KBM-7 (cell line): ENCODE measurements at regions not wholly inside any gene's neighbourhood (a gene's known extent, or its start where the extent isn't known, plus 50 kb on each side); places are given as distances from the start of the nearest gene placed in this dataset.
"Not testable (repeated sequence)": the region's sequence is repeated elsewhere in the genome, so short reads cannot be mapped to it uniquely, and the experiment has no call there.

Source experiments
- DNase-seq: peaks from one replicate; pipeline ENCODE4 v3.0.0-alpha.2; 2015
- in situ Hi-C: fragments of 300-500 bp; cut with MboI; formaldehyde crosslinking; loops from 2 replicates; pipeline ENCODE4 v1.14.3; 2020; ENCODE audit warnings: low sequenced_read_pairs, low pct_unique_long_range_greater_than_20kb, mixed read lengths

GRCh38 chr2:59282374-59283057, 1041.4 kb upstream of the FANCL start:
- no peak for DNase-seq
- in situ Hi-C loops, result no loop called here

GRCh38 chr2:59277671-59278070, 1036.5 kb upstream of the FANCL start:
- DNase-seq, result no peak

GRCh38 chr2:59276917-59277316, 1035.8 kb upstream of the FANCL start:
- in situ Hi-C loops, result no loop called here
- no peak for DNase-seq

More at GRCh38 chr2:59277671-59278070, 1036.5 kb upstream of the FANCL start:
- in situ Hi-C loops, result no loop called here

GRCh38 chr2:59276033-59276432, 1034.9 kb upstream of the FANCL start:
- in situ Hi-C loops, result no loop called here
- peak; percentile 11 for DNase-seq

- in situ Hi-C loops, result no loop called here
- no peak for DNase-seq
These were observed 1025.3 kb upstream of the FANCL start for GRCh38 chr2:59266453-59266852.

- in situ Hi-C loops, result no loop called here
- DNase-seq, result no peak
These were observed 1018.8 kb upstream of the FANCL start for GRCh38 chr2:59259913-59260312.

- DNase-seq, result no peak
These were observed 1015.2 kb upstream of the FANCL start for GRCh38 chr2:59256290-59256689.

DNA sequence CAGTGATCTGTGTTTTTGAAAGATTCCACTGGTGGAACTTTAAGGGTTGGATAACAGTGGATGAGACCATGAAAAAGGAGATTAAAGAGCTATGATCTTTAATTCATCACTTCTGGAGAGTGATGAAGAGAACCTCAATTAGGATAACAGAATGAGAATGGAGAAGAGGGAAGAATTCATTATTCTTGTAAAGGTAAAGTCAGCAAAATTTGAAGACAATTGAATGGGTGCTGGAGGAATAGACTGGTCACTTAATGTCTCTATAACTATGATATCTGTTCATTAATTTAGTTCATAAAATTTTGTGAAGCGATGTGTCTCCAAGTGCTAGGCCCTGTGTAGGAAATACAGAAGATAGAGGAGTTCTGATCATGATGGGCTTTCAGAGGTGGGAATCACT, 1013.2 kb upstream of the FANCL start:
- in situ Hi-C loops, result no loop called here
- no peak for DNase-seq

More at GRCh38 chr2:59256290-59256689, 1015.2 kb upstream of the FANCL start:
- in situ Hi-C loops, result no loop called here

GRCh38 chr2:59250307-59250677, 1009.2 kb upstream of the FANCL start:
- DNase-seq, result no peak
- in situ Hi-C loops, result no loop called here

DNA sequence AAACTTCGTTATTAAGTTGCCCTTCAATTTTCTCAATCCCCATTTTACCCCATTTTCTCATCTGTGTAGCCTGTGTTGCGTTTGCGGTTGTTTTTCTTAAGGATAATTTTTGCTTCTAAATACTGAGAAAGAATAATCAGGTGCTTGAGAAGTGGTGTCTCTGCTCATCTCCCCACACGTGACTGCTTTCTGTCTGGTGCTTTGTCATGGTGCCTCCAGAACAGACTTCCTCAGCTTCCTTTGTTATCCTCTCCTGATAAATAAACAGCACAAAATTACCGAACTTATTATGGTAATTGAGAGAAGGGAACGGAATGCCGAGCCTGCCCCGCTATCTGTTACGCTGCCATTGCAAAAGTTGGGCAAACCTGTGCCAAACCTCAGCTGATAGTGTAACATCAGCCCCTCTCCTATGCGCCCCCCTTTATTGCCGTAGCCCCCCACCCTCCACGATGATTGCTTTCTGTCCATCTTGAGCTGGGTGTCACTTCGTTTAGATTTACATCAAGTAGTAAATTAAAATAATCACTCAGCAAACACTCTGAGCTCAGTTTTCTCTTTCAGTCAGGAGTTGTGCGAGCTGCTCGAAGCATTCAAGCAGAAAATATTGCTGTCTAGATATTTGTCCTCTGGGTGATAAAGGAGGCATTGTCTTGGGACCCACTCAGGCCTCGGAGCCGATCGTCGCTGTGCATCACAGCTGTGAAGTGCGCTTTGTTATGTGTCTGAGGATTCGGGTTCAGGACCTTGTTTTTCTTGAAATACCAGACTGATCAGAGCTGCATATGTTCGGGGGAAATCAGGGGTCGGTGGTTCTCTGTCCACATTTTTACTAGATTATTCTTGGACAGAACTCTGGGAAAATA, 1008.5 kb upstream of the FANCL start:
- in situ Hi-C loops, result no loop called here
- no peak for DNase-seq

GRCh38 chr2:59239146-59239545, 998.0 kb upstream of the FANCL start:
- DNase-seq, result no peak
- in situ Hi-C loops, result no loop called here

- in situ Hi-C loops, result no loop called here
- no peak for DNase-seq
These were observed 996.2 kb upstream of the FANCL start for GRCh38 chr2:59237311-59237710.

DNA sequence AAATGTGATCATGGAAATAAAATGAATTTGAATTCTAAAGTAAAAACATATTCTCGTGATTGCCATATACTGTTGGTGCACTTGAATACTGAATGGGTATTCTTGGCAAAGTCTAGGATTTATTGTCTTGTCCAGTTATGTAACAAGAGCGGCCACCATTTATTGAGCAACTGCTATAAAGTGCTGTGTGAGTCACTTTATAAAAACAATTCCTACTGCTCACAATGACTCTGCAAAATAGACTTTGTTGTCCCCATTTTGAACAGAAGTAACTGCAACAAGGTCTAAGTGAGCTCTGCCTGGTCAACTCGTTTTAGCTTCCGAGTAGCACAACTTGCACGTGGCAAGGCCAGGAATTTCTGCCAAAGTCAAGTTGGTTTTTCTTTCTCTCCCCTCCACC, 995.6 kb upstream of the FANCL start:
- DNase-seq, result no peak
- in situ Hi-C loops, result no loop called here

DNA sequence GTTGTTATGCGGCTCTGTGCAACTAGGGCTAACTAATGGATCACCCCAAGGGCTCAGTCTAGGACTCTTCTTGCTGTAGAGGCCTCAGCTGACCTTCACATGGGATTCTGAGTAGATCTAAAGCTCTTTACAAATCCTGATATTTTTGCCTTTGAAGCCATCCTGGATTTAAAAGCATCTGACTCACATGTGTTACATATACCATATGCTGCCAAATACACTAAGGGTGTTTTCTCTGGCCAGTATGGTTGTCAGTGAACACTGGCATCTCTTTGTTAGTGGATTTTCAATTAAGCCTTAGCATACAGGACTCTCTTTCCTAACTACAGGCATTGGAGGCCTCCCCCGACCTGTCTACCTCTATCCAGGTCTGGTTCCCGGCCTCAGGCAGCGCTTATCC, 992.8 kb upstream of the FANCL start:
- in situ Hi-C loops, result no loop called here
- DNase-seq, result no peak

DNA sequence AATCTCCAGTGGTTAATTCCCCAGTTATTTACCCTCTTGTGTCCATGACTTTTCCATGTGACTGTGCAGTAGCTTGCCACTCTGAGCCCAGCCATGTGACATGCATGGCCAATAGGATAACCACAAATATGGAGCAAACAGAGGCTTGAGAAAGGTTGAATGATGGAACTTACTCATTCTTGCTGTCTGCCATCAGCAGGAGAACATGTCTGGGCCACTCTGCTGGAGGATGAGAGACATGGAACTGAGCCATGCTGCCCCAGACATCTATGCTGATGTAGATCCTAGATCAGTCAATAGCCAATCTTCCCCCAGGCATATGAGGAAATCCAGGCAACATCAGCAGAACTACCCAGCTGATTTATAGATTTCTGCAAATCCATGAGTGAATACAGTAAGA, 992.3 kb upstream of the FANCL start:
- in situ Hi-C loops, result no loop called here
- DNase-seq, result no peak

- in situ Hi-C loops, result no loop called here
- DNase-seq, result no peak
These were observed 991.5 kb upstream of the FANCL start for GRCh38 chr2:59232394-59233165.

- in situ Hi-C loops, DNase-seq: not testable (repeated sequence)
These were observed 985.2 kb upstream of the FANCL start for GRCh38 chr2:59226362-59226761.

DNA sequence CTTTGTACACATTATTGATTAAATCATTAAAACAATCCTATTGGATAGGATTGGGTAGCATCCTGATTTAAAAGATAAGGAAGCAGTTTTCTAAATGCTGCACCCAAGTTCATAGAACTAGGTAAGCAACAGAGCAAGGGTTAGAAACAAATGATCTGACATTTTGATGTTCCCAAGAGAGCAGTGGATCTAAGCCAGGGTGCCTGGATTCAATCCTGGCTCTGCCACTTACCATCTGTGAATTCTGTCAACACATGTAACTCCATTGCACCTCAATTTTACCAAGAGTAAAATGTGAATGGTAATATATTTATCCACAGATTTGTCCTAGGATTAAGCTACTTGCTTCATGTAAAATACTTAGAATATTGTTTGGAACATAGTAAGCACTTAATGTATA, 982.6 kb upstream of the FANCL start:
- in situ Hi-C loops, result no loop called here
- DNase-seq, result no peak

DNA sequence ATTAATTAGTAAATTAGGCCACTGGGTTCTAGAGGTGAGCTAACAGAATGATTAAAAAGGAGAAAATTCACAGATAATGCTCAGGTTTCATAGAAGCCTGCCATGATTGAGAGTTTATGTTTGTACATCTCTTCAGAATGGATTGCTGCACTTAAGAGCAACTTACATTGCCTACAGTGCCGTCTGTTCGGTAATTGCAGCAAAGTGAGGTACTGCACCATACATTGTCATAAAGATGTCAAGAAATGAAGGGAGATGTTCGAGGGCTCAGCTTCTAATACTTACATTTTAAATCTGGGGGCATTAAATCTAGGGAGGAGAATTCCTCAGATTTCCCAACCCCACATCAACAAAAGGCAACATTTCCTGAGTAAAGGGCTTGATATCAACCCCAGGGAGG, 976.2 kb upstream of the FANCL start:
- in situ Hi-C loops, result no loop called here
- DNase-seq, result no peak

DNA sequence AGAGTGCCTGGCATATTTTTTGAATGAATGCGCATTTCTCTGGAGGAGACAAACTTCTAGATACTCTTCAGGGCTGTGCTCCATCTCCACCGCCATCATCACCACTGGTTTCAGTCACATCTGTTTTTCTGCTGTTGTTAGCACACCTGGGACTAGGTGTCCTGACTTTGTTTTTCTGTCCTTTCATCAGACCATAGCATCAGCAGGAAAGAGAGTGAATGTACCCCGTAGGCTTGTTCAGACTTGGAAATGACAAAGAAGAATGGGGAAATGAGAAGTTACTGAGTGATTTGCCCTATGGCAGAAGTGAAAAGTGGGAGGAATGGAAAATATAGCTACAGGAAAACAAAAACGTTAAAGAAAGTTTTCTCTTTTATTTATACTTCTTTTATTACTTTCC, 965.2 kb upstream of the FANCL start:
- no peak for DNase-seq
- in situ Hi-C loops, result no loop called here
